Kidney capillary endothelial cell (primary cell): ENCODE measurements at regions not wholly inside any gene's neighbourhood (a gene's known extent, or its start where the extent isn't known, plus 50 kb on each side); places are given as distances from the start of the nearest gene placed in this dataset.

Experiments
- DNase-seq: peaks from one replicate; pipeline ENCODE4 v3.0.0-alpha.2; 2018; ENCODE audit warnings: low spot score

DNA sequence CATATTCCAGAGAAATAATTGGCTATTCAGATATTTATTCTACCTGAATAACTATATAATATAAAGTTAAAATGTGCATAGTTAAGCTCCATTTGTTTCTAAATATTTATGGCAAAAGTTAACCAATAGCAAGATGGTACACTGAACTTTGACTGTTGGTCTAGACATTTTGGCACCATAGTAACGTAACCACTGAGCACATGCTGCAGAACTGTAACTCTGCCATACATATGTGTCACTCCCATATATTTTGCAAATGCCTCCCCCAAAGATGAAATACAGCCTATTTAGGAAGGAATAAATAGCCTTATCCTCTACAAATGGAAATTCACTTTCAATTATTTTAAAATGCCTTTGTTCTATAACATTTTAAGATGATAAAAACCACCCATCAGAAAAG is 424.9 kb downstream of the CENPC start:
- DNase-seq = no peak

DNA sequence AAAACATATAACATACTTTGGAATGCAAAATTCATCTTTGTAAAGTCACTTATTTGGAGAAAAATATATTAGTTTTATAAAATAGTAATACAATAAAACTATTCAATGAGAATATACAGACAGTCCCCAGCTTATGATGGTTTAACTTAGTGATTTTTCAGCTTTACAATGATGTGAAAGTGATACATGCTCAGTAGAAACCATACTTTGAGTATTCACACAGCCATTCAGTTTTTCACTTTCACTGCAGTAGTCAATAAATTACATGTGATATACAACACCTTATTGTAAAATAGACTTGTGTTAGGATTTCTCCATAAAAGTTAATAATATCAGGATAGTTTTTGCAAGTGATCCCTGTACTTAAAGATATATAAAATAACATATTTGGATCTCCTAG is 436.0 kb downstream of the CENPC start:
- no peak for DNase-seq

DNA sequence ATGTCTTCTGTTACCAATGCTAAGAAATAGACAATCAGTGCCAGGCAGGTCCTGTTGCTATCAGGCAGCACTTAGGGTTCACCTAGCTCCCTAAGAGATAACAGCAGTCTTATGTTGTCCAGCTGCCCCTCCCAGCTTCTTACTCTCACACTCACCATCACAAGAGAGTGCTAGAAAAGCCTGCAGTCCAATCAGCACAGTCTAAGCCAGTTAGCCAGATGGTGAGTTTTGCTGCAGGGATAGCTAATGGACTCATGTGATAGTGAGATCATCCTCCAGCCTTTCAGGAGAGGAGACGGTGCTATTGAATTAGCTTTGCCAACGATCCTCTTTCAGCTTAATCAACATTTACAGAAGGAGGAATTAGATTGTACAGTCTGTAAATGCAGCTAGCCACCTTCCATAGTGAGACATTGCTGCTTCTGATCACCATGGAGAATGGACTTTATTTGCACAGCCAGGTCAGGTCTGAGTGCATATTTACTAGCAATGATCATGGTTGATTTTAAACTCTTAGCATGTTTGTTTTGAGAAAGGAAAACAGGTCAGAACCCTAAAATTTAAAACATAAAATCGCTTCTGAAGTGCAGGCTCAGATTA is 438.3 kb downstream of the CENPC start:
- DNase-seq = no peak

DNA sequence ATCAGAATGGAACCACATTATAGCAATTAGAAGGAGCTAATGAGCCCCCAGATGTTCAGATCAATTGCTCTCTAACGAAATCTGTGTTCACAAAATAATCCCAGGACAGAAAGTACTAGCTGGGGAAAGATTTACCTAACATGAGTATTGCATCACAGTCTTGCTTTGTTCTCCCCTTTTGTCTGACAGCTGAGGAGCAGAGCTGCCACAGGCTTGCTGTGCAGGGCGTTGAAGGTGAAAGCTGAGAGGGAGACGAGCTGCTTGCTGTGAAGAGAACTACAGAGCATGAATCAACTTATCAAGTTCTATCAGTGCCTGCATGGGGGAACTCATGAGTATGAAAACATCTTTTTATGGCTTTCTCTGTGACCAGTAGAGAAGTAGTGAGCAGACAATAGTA is 441.2 kb downstream of the CENPC start:
- DNase-seq = no peak

DNA sequence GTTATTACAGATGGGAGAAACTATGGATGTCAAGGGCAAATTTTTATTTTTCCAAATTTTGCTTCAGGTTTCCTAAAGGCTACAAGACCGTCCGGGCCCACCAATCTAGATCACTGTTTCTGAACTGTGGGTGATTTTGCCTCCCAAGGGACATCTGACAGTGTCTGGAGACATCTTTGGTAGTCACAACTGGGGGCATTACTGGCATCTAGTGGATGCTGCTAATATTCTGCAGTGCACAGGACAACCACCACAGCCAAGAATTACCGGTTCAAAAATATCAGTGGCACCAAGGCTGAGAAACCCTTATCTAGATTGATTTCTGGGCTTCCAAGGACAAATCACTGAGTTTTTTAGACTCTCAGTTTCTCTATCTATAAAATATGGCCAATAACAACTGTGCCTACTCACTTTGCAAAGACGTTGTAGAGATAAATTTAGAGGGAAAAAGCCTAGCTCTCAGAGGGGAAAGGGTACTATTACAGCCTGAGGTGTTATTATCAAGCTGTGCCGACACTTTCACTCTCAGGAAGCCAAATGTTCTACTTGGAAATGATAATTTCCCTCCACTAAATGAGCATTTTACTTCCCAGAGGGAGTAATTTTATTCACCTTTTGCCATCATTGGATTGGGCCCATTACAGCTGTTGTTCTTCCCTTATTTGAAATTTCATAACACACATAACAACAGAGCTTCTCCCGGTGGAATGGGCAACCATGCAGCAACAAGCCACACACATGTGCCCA is 442.1 kb downstream of the CENPC start:
- no peak for DNase-seq

DNA sequence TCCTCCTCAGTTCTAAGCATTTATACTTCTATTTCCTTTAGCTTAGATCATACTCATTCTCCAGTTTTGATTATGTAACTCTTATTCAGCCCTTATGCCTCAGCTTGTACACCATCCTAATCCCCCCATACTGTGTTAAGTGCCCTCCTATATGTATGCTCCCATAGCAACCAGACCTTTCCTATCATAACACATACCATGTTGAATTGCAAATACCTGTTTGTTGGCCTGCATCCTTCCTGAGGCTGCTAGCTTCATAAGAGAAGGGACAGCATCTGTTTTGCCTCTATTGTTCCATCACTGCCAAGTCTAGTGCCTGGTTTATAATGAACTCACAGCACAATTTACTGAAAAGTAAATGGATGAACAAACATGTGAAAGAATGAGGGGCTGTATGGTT is 443.7 kb downstream of the CENPC start:
- no peak for DNase-seq

DNA sequence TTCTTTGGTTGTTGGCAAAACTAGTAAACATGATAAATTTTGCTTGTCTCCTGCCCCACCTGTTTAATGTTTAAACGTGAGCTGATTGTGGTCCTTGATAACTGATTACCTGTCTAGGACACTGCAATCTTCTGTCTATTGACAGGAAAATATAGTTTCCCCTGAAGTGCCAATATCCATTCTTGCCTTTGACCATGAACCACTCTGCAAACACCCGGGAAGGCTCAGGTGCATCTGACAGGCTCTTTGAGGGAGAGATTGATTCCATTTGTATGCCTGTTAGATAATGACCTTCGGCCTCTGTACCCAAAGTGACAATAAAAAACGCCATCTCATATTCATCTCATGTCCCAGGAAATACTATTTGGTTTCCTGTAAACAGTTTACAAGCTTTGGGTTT is 453.0 kb downstream of the CENPC start:
- DNase-seq = no peak

DNA sequence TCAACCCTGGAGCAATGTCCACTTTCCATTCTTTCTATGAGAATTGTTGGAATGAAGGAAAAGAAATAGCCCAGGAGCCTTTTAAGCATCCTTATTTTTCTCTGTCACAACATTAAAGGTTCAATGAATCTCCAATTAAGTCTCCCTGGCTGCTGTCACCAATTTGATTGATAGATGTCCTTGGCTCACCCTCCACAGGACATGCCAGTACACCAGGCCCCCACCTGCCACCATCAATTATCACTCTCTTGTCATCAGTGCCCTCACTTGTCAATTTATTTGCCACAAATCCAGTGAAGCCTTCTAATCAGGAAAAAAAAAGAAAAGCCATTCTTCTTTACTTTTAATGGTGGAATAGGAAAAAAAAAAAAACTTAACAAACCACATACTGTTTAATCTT is 453.6 kb downstream of the CENPC start:
- no peak for DNase-seq

DNA sequence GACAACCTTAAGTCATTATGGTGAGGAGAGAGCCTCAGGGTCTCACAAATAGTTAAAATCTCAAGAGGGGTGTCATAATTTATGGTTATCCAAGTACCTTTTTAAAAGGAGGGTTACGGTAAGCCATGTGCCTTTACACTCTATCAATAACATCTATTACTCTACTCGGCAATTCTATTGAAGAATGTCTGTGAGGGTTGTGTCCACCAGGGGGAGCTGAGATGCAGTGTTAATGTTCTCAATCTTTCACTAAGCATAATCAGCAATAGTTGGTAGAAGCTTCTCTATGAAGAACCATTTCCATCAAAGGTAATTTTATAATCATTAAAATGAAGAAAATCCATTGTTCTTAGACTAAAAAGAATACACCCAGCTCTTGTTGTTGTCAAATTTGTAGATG is 457.4 kb downstream of the CENPC start:
- DNase-seq = no peak

DNA sequence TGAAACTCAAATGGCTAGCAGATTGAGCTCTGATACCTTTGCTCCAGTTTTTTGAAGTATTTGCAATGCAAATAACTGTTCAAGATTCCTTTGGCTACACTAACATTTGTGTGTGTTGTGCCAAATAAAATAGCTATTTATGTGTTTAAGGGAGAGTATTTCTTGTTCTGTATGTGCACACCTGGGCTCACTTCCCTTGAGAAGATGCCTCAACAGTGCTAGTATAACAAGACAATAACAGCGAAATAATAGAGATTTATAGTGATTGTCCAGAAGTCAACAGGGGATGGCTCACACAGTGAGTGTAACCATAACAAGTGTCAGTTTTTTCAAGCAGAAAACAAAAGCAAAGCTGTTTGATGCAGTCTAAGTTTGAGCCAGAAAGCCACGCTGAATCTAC is 460.5 kb downstream of the CENPC start:
- DNase-seq = no peak

DNA sequence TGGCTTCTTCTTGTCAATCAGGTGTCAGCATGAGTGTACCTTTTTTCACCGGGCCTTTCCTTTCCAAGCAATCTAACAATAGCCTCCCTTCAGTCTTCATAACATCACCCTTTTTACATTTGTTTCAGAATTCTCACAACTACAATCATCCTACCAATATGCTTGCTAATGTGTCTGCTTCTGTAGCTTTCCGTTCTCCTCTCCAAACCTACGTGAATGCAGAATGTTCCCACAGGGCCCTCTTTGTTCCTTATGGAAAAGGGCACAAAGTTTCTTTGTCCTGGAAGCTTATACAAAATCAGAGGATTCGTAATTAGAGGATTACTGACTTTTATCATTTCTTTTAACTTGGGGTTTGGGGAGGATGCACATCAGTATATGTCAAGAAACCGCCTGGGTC is 461.8 kb downstream of the CENPC start:
- no peak for DNase-seq

DNA sequence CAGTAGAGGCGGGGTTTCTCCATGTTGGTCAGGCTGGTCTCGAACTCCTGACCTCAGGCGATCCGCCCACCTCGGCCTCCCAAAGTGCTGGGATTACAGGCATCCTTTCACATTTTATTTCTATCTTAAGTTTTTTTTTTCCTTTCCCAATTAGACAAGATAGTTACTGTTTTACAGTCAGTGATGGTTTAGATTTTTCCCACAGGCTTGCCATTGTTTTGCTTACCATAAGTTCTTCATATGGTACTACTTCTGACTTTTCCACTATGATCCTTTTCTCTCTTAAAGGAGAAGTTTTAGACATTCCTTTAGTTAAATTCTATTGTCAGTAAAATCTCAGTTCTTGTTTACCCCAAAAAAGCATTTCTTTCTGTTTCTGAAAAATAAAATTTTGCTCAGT is 462.6 kb downstream of the CENPC start:
- no peak for DNase-seq

DNA sequence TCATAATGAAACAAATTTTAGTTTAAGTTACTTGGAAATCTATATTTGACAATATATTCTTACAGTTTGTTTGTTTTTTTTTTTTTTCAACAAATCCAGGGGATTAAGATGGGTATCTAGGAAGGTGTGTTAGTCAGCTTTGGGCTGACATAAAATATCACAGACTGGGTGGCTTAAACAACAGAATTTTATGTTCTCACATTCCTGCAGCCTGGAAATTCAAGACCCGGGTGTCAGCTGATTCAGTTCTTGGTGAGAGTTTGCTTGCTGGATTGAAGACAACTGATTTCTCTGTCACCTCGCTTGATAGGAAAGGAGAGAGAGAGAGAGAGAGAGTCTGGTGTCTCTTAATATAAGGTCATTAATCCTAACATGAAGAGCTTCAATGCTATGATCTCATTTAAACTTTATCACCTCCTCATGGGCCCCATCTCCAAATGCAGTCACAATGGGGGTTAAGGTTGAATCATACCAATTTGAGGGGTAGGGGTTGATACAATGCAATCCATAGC is 465.2 kb downstream of the CENPC start:
- no peak for DNase-seq

DNA sequence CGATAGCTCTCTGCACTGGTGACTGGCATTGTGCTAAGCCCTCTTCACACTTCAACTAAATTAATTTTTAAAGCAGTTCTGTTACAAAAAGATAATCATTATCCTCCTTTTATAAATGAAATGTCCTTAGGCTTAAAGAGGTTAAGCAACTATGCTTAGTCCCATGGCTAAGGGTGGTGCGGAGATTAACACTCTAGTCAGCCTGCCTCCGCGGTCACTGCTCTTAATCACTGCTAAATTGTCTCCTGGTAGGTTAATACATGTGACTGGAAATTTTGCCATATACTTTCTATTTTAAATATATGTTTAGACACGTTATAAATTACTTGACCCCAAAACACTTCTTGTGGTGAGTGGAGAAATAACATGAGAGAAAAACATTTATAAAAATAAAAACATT is 473.7 kb downstream of the CENPC start:
- no peak for DNase-seq

DNA sequence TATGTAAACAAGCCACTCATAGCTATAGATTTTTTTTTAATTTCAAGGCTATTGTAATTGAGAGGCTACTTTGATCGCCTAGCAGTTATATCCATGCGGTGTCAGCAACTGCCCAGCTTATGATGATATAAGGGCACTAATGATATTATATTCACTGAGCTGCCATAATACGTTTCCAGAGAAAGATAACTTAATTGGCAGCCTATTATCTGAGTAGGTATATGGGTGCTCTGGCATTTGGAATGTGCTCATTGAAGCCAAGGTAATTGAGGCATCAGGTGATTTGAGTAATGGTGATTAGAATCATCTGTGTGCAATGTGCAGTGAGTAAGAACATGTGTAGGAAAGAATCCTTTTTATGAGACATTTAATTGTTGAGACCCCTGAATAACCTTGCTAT is 490.0 kb downstream of the CENPC start:
- DNase-seq = no peak

DNA sequence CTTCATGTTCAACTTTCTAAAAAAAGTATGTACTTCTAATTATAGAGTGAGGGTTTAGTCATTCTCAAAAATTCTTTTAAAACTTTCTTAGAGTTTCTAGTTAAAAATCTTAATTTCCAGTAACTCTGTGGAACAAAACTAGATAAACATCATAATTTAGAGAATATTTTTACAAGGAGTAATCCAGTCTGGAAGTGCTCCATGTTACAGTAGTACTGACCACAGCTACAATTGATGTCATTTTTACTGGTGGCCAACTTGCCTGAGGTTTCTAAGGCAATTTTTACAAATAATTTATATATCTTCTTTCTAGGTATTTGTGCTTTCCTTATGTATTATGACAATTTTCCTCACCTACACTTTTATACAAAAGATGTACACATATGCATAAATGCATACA is 490.4 kb downstream of the CENPC start:
- DNase-seq = no peak

DNA sequence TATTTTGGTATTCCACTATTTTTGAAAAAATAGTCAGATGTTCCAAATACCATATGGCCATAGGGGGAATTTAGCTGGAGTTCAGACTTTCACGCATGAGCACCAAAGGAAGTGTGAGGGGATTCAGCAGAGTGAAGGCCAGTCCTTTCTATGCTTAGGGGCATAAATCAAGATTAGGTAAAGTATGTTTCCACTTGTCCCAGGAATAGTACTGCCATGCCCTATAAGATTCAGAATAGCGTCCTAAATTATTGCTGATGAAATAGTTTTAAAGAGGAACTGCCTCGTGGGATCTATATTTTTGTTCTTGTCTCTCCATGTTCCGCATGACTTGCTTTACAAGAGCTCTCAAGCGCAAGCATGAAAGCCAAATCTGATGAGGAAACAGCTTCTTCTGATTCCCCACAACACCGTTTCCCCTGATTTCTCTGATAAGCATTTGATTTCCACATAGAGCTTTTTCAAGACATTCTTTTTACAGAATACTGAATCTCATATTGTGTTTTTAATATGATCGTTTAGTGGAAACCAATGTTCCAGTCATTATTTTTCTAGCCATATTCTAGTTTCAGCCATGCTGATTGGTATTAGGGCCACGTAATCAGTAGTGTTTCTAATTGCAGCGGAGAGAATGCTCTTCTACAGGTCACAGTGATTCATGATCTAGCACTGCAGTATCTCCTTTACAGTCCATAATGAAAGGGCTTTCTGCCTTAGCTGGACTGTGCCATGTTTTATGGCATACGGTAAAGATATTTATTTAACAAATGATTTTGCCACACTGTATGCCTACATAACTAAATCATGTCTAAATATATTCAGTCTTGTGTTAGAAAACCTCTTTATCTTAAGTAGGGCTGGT is 492.3 kb downstream of the CENPC start:
- no peak for DNase-seq

DNA sequence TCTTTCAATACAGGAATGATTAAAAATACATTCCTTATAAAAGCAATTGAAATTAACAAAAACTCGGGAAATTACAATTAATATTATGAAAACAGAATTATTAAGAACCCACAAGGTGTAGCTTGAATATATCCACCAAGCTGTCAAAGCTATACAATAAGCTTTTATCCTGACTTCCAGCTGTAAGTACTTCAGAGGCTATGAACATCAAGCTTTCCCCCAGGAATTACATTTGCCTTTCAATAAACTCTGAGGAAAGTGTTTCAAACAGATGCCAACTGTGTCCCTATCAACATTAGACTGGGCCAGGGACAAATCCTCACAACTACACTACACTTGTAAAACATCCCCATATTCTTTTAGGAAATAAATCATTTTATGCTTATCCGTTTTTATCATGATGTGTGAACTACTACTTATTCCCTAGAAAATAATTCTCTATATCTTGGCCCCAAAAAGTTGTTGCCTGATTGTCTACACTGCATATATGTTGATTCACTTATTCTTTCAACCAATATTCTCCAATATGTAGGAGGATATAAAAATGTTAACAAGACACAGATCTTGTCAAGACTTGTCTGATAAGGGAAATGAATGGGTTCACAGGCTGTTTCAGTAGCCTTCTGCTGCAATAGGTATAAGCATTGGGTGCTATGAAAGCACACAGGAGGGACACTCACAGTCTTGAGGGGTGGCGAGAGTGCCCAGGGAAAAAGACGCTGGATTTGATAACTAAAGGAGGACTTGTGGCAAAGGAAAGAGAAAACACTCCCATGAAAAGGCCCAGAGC is 494.1 kb downstream of the CENPC start:
- DNase-seq = no peak

DNA sequence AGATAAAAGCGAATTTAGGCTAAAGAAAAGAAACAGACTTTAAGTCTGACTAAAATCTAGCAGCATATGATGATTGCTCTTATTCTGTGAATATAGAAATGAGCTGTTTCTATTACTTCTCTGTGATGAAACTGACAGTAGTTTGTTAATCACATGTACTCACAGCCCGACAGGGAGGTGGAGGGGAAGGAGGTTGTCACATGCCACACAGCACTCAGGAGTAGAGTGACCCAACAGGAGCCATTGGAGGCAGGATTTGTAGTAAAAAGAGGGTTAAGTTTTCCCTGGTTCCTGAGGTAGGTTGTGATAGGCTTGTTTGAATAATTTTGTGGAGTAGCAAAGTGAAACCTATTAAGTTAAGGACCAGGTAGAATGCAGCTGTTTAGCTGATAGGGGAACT is 495.9 kb downstream of the CENPC start:
- DNase-seq = no peak

DNA sequence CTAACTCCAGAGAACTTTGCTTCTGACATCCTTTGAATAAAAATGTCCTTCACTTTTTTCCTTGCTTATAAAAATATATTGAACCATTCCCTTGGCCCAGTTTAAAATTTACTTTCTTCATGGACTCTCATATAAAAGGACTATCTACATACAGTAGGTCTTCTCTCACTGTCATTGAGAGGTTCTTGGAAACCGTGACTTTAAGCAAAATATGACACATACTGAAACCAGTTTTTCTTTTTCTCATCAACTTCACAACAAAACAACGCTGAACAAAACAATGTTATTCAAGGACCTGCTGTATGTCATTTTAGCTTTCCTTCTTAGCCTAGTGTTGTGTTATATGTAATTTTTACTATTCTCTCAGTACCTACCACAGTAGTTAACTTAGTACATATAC is 496.8 kb downstream of the CENPC start:
- no peak for DNase-seq

DNA sequence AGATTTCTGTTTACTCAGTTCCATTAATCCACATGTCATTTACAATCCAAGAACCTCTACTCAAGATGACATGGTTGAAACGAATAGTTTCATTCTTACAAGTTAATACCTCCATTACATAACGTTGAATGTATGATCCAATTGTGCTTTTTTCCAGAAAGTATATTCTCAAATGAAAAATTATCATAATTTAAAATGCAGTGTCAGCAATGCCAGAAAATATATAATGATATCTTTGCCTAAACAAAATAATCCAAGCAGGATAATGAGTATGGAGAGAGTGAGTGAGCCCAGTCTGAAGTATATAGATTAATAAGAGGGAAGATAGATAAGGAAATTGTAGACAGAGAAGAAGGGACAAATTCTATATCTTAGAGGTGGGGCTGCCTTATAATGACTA is 505.0 kb downstream of the CENPC start:
- DNase-seq = no peak

DNA sequence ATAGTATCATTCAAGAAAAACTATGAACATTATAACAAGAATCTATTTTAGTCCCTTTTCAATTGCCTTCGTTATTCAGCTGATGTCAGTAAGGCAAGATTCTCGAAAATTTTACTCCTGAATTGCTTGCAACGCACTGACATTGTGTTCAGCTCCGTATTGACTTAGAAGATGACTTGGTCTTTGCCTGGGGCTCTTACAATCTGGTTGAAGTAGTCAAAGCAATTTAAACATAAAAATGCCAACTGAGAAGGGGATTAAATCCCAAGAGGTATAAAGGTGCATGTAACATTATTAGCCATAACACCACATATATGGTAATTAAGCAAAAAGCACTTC is 507.1 kb downstream of the CENPC start:
- no peak for DNase-seq
